ENCODE measurements at regions not wholly inside any gene's neighbourhood (a gene's known extent, or its start where the extent isn't known, plus 50 kb on each side); places are given as distances from the start of the nearest gene placed in this dataset.

DNA sequence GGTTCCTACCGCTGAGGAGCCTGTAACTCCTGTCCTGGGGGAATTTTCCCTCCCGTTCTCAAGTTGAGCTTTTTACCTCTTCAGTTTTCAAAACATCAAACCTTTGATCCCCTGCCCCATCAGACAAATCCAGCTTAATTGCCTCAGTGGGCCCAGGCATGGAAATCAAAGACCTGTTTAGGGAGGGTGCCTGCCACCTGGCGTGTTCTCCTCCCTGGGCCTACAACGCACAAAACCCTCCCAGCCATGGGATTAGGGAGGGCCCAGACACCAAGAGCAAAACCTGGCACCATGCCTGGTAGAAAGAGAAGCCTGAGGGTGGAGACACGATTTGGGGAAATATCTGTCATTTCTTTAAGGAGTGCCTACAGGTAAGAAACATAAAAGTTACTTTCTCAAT, 672.9 kb downstream of the BCL11B start:
- Histone ChIP-seq H3K27me3 (ENCODE audit: control insufficient read depth, insufficient read depth, low read length, poor library complexity, severe bottlenecking) (no peaks in the 10 kb centered on the region), H3K9ac (ENCODE audit: extremely low read depth, low read length, poor library complexity, severe bottlenecking) (no peak overlapping the region), H3K36me3 (ENCODE audit: control insufficient read depth, insufficient read depth, low read length) (no peaks in the 10 kb centered on the region), H3K4me3 (ENCODE audit: low read length) (no peak overlapping the region), H3K9me3 (ENCODE audit: control insufficient read depth, low read length) (no peaks in the 10 kb centered on the region), H3K27ac (ENCODE audit: low read depth, low read length) (no peak overlapping the region), H3K4me1 (ENCODE audit: control insufficient read depth, insufficient read depth, low read length) (no peaks in the 10 kb centered on the region)
- no peaks in the 10 kb centered on the region for H3K4me1 Mint-ChIP-seq
- H3K9me3 Mint-ChIP-seq, result peaks cover 21% of the 10 kb centered on the region
- 61 to 82% methylated on average over 3 to 5 of the region's 5 CpGs for WGBS, 2 experiments (ENCODE audit: insufficient coverage in 1 of 2, insufficient read length in 1 of 2)
- no peaks in the 10 kb centered on the region for H3K27me3 Mint-ChIP-seq (ENCODE audit: insufficient read depth)
- no peak for TF ChIP-seq CTCF (conservative IDR thresholded peaks at IDR 0.05)
- H3K27ac Mint-ChIP-seq, result no peak overlapping the region
- H3K36me3 Mint-ChIP-seq (ENCODE audit: low read depth), result no peaks in the 10 kb centered on the region
- DNase-seq, result no peak
- no peak overlapping the region for H3K4me3 Mint-ChIP-seq

- H3K9me3 ChIP-seq (ENCODE audit: control insufficient read depth, low read length), result no peaks in the 10 kb centered on the region
- no peak overlapping the region for H3K9ac ChIP-seq (ENCODE audit: extremely low read depth, low read length, poor library complexity, severe bottlenecking)
- Mint-ChIP-seq H3K36me3 (ENCODE audit: low read depth) (no peaks in the 10 kb centered on the region), H3K9me3 (no peaks in the 10 kb centered on the region), H3K4me3 (no peak overlapping the region), H3K27ac (no peak overlapping the region), H3K27me3 (ENCODE audit: insufficient read depth) (no peaks in the 10 kb centered on the region), H3K4me1 (no peaks in the 10 kb centered on the region)
- DNase-seq, result no peak
- no peaks in the 10 kb centered on the region for H3K27me3 ChIP-seq (ENCODE audit: control insufficient read depth, insufficient read depth, low read length, poor library complexity, severe bottlenecking)
- H3K27ac ChIP-seq (ENCODE audit: low read depth, low read length), result no peak overlapping the region
- H3K4me3 ChIP-seq (ENCODE audit: low read length), result no peak overlapping the region
- H3K36me3 ChIP-seq (ENCODE audit: control insufficient read depth, insufficient read depth, low read length), result no peaks in the 10 kb centered on the region
- no peak for TF ChIP-seq CTCF (conservative IDR thresholded peaks at IDR 0.05)
- WGBS, 2 experiments (ENCODE audit: insufficient coverage in 1 of 2, insufficient read length in 1 of 2), result 89 to 91% methylated on average over 5 to 7 of the region's 7 CpGs
- no peaks in the 10 kb centered on the region for H3K4me1 ChIP-seq (ENCODE audit: control insufficient read depth, insufficient read depth, low read length)
Observed at GRCh38 chr14:98602983-98603382, 669.0 kb downstream of the BCL11B start.

GRCh38 chr14:98605043-98605442, 667.0 kb downstream of the BCL11B start:
- Histone ChIP-seq H3K9ac (ENCODE audit: extremely low read depth, low read length, poor library complexity, severe bottlenecking) (no peak overlapping the region), H3K27ac (ENCODE audit: low read depth, low read length) (no peak overlapping the region), H3K36me3 (ENCODE audit: control insufficient read depth, insufficient read depth, low read length) (no peaks in the 10 kb centered on the region), H3K27me3 (ENCODE audit: control insufficient read depth, insufficient read depth, low read length, poor library complexity, severe bottlenecking) (no peaks in the 10 kb centered on the region), H3K4me1 (ENCODE audit: control insufficient read depth, insufficient read depth, low read length) (no peaks in the 10 kb centered on the region), H3K9me3 (ENCODE audit: control insufficient read depth, low read length) (no peaks in the 10 kb centered on the region), H3K4me3 (ENCODE audit: low read length) (no peak overlapping the region)
- H3K36me3 Mint-ChIP-seq (ENCODE audit: low read depth), result no peaks in the 10 kb centered on the region
- H3K27me3 Mint-ChIP-seq (ENCODE audit: insufficient read depth), result no peaks in the 10 kb centered on the region
- H3K4me3 Mint-ChIP-seq, result no peak overlapping the region
- WGBS, 2 experiments (ENCODE audit: insufficient coverage in 1 of 2, insufficient read length in 1 of 2), result 88% methylated on average over 2 of the region's 2 CpGs; no CpG with 5 or more reads in 1 of the 2 experiments
- TF ChIP-seq CTCF (conservative IDR thresholded peaks at IDR 0.05), result peak; percentile 56
- H3K9me3 Mint-ChIP-seq, result no peaks in the 10 kb centered on the region
- DNase-seq, result no peak
- H3K4me1 Mint-ChIP-seq, result no peaks in the 10 kb centered on the region
- H3K27ac Mint-ChIP-seq, result no peak overlapping the region

All from endodermal cell (in vitro differentiated cells).